ENCODE measurements at regions not wholly inside any gene's neighbourhood (a gene's known extent, or its start where the extent isn't known, plus 50 kb on each side); places are given as distances from the start of the nearest gene placed in this dataset.
"Not testable (repeated sequence)": the region's sequence is repeated elsewhere in the genome, so short reads cannot be mapped to it uniquely, and the experiment has no call there.

- not testable (repeated sequence) for TF ChIP-seq POLR2A (IDR thresholded peaks at IDR 0.05; ENCODE audit: low read depth, low read length); POLR2AphosphoS5 (IDR thresholded peaks at IDR 0.05; ENCODE audit: low read depth, low read length); TAF1 (IDR thresholded peaks at IDR 0.05; ENCODE audit: borderline replicate concordance, low read depth, low read length)
Observed at GRCh38 chr10:8415029-8415428, 360.5 kb downstream of the GATA3 start.
